ENCODE measurements at regions not wholly inside any gene's neighbourhood (a gene's known extent, or its start where the extent isn't known, plus 50 kb on each side); places are given as distances from the start of the nearest gene placed in this dataset.
"Not testable (repeated sequence)": the region's sequence is repeated elsewhere in the genome, so short reads cannot be mapped to it uniquely, and the experiment has no call there.

DNA sequence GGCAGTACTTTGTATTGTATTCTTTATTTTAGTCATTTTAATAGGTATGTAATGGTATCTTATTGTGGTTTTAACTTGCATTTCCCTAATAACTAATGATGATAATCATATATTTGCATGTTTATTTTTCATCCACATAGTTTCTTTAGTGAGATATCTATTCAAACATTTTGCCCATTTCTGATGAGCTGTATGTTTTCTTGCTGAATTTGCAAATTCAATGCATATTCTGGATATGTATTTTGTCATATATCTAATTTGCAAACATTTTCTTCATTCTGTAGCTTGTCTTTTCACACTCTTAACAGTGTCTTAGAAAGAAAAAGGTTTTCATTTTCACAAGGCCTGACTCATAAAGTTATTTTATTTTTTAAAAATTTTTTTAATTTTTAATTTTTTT is 372.1 kb downstream of the ZNF674 start (continued):
- TF ChIP-seq REST (tag by site-specific recombination; IDR thresholded peaks at IDR 0.05) (no peak), ZNF514 (tag by site-specific recombination; IDR thresholded peaks at IDR 0.05) (no peak), ZXDB (tag by site-specific recombination; IDR thresholded peaks at IDR 0.05) (no peak), ZNF266 (tag by site-specific recombination; IDR thresholded peaks at IDR 0.05; ENCODE audit: low read depth) (no peak), ZNF335 (tag by site-specific recombination; conservative IDR thresholded peaks at IDR 0.05) (no peak), KLF17 (tag by site-specific recombination; IDR thresholded peaks at IDR 0.05) (no peak)
- TF ChIP-seq, protein P1, sequence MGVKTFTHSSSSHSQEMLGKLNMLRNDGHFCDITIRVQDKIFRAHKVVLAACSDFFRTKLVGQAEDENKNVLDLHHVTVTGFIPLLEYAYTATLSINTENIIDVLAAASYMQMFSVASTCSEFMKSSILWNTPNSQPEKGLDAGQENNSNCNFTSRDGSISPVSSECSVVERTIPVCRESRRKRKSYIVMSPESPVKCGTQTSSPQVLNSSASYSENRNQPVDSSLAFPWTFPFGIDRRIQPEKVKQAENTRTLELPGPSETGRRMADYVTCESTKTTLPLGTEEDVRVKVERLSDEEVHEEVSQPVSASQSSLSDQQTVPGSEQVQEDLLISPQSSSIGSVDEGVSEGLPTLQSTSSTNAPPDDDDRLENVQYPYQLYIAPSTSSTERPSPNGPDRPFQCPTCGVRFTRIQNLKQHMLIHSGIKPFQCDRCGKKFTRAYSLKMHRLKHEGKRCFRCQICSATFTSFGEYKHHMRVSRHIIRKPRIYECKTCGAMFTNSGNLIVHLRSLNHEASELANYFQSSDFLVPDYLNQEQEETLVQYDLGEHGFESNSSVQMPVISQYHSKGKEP (tag by site-specific recombination; IDR thresholded peaks at IDR 0.05), result no peak

GRCh38 chrX:46171457-46171856 is 373.8 kb downstream of the ZNF674 start:
- POLR2A ChIA-PET; H3K4me3 ChIP-seq (ENCODE audit: low read depth, low read length); CTCF ChIA-PET: not testable (repeated sequence)

GRCh38 chrX:46169808-46170207 is 375.4 kb downstream of the ZNF674 start:
- Histone ChIP-seq H3K4me1 (ENCODE audit: control insufficient read depth, insufficient read depth, low read length) (no peaks in the 10 kb centered on the region), H3K36me3 (ENCODE audit: control insufficient read depth in 2 of 2, insufficient read depth in 1 of 2, low read length in 2 of 2) (no peaks in the 10 kb centered on the region), H3K4me3 (ENCODE audit: low read depth, low read length) (no peak overlapping the region), H3K9me3 (ENCODE audit: control insufficient read depth, insufficient read depth, low read depth, low read length) (no peaks in the 10 kb centered on the region), H3K27ac (ENCODE audit: extremely low read depth, low read depth, low read length) (no peak overlapping the region)
- POLR2A ChIA-PET, result no interaction called here
- TF ChIP-seq ZFP41 (tag by site-specific recombination; IDR thresholded peaks at IDR 0.05; ENCODE audit: borderline replicate concordance), result no peak
- no peak for TF ChIP-seq SCRT1 (tag by site-specific recombination; IDR thresholded peaks at IDR 0.05; ENCODE audit: borderline replicate concordance)
- no peak for TF ChIP-seq BCL6B (tag by site-specific recombination; IDR thresholded peaks at IDR 0.05)
- no peak for TF ChIP-seq ZNF426 (tag by site-specific recombination; IDR thresholded peaks at IDR 0.05)
- CTCF ChIA-PET, result no interaction called here

More at GRCh38 chrX:46171457-46171856, 373.8 kb downstream of the ZNF674 start:
- not testable (repeated sequence) for H3K36me3 ChIP-seq (ENCODE audit: control insufficient read depth in 2 of 2, insufficient read depth in 1 of 2, low read length in 2 of 2); H3K9me3 ChIP-seq (ENCODE audit: control insufficient read depth, insufficient read depth, low read depth, low read length); H3K4me1 ChIP-seq (ENCODE audit: control insufficient read depth, insufficient read depth, low read length); H3K27ac ChIP-seq (ENCODE audit: extremely low read depth, low read depth, low read length)

DNA sequence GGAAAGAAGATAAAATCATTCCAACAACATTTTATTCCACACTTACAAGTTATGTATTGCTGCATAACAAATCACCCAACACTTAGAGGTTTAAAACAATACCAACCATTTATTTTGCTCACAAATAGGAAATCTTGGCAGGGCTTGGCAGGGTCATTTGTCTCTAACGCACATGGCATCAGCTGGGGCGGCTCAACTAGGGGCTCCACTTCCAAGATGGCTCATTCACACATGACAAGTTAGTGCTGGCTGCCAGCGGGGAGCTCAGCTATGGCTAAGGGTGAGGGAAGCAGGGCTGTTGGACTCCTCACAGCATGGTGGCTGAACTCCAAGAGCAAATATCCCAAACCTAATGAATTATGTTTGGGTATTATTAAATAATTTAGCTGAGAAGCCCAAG is 377.0 kb downstream of the ZNF674 start:
- CTCF ChIA-PET, result no interaction called here

More for the DNA sequence above, 377.0 kb downstream of the ZNF674 start:
- POLR2A ChIA-PET, result interaction anchor here (0.7 kb wide), 1 partner anchor 12 kb away, joined by 5 read pairs; no protein-coding TSS in a partner anchor
- TF ChIP-seq GLIS1 (tag by site-specific recombination; IDR thresholded peaks at IDR 0.05), result no peak
- no peak for TF ChIP-seq ZNF707 (tag by site-specific recombination; IDR thresholded peaks at IDR 0.05)
- TF ChIP-seq ZNF138 (tag by site-specific recombination; IDR thresholded peaks at IDR 0.05; ENCODE audit: borderline replicate concordance), result no peak
- H3K4me3 ChIP-seq (ENCODE audit: low read depth, low read length), result no peak overlapping the region
- H3K27ac ChIP-seq (ENCODE audit: extremely low read depth, low read depth, low read length), result no peak overlapping the region
- H3K4me1 ChIP-seq (ENCODE audit: control insufficient read depth, insufficient read depth, low read length), result no peaks in the 10 kb centered on the region
- H3K9me3 ChIP-seq (ENCODE audit: control insufficient read depth, insufficient read depth, low read depth, low read length), result no peaks in the 10 kb centered on the region
- H3K36me3 ChIP-seq (ENCODE audit: control insufficient read depth in 2 of 2, insufficient read depth in 1 of 2, low read length in 2 of 2), result no peaks in the 10 kb centered on the region

All from HEK293 (cell line).